Activated CD4-positive, alpha-beta T cell treated with anti-CD3 and anti-CD28 coated beads, Interleukin-2, amount 50 U/mL, for 1 hour (primary cell): ENCODE measurements at regions not wholly inside any gene's neighbourhood (a gene's known extent, or its start where the extent isn't known, plus 50 kb on each side); places are given as distances from the start of the nearest gene placed in this dataset.

Source experiments
- DNase-seq: peaks from one replicate; pipeline ENCODE4 v3.0.0-alpha.2; 2020

GRCh38 chr1:36571106-36571505 is 88.4 kb upstream of the CSF3R start:
- no peak for DNase-seq

GRCh38 chr1:36570478-36571060 is 87.9 kb upstream of the CSF3R start:
- no peak for DNase-seq

GRCh38 chr1:36570006-36570405 is 87.3 kb upstream of the CSF3R start:
- no peak for DNase-seq

GRCh38 chr1:36567601-36568341 is 85.1 kb upstream of the CSF3R start:
- DNase-seq, result no peak

GRCh38 chr1:36565576-36566501 is 83.1 kb upstream of the CSF3R start:
- DNase-seq, result no peak

- DNase-seq, result no peak
These were observed 79.5 kb upstream of the CSF3R start for GRCh38 chr1:36562181-36562685.

GRCh38 chr1:36561361-36561724 is 78.6 kb upstream of the CSF3R start:
- no peak for DNase-seq

- DNase-seq, result no peak
These were observed 78.1 kb upstream of the CSF3R start for GRCh38 chr1:36560621-36561360.

- no peak for DNase-seq
These were observed 77.5 kb upstream of the CSF3R start for GRCh38 chr1:36560177-36560576.

- DNase-seq, result no peak
These were observed 76.3 kb upstream of the CSF3R start for GRCh38 chr1:36559061-36559460.

GRCh38 chr1:36557041-36558000 is 74.6 kb upstream of the CSF3R start:
- DNase-seq, result no peak

- DNase-seq, result no peak
These were observed 72.3 kb upstream of the CSF3R start for GRCh38 chr1:36555041-36555440.

GRCh38 chr1:36554323-36554628 is 71.6 kb upstream of the CSF3R start:
- no peak for DNase-seq

GRCh38 chr1:36553591-36554322 is 71.0 kb upstream of the CSF3R start:
- peak; percentile 66 for DNase-seq

GRCh38 chr1:36542962-36543515 is 60.3 kb upstream of the CSF3R start:
- DNase-seq, result no peak

- no peak for DNase-seq
These were observed 59.6 kb upstream of the CSF3R start for GRCh38 chr1:36542024-36542961.

GRCh38 chr1:36540056-36540455 is 57.3 kb upstream of the CSF3R start:
- DNase-seq, result no peak

GRCh38 chr1:36539526-36539925 is 56.8 kb upstream of the CSF3R start:
- no peak for DNase-seq

- DNase-seq, result no peak
These were observed 55.3 kb upstream of the CSF3R start for GRCh38 chr1:36537991-36538390.
